NCI-H1930 (cell line): ENCODE measurements at regions not wholly inside any gene's neighbourhood (a gene's known extent, or its start where the extent isn't known, plus 50 kb on each side); places are given as distances from the start of the nearest gene placed in this dataset.
A peak's percentile ranks its signal among the peaks of the same experiment; 100 is the strongest.
"Not testable (repeated sequence)": the region's sequence is repeated elsewhere in the genome, so short reads cannot be mapped to it uniquely, and the experiment has no call there.

ENCODE experiments used
- DNase-seq, 2 experiments: peaks; one replicate each; lab custom pipeline; 2025; lab: John Stamatoyannopoulos, UW

DNA sequence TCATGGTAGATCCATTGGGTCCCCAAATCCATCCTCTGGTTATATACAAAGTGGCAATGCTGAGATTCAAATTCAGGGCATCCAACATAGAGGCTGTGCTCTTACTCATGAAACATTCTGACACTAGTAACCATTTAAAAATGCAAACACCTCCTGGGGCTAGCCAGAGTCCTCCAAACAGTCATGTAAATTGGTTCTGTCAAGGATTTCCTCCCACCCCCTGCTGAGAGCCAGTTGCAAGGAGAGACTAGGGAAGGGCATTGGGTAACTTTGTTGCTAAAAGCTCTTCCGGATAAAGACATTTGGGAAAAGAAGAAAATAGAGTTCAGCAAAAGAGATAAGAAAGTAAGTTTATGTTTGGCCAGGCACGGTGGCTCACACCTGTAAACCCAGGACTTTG lies 58.3 kb downstream of the ART5 start:
- DNase-seq, result not testable (repeated sequence)

DNA sequence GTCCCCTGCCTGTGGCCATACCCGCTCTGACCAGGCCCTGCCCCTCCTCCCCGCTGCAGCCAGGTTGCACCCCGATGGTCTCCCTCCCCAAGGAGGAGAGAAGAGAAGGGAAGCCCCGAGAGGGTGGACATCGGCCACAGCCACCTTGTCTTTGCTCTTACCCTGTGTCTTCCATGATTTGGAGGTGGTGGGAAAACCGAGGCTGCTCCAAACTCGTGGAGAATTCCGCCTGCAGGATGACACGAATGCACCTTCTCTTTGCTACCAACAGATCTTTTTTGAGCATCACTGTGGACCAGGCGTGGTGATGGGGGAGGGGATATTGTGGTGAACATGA lies 60.4 kb downstream of the ART5 start:
- not testable (repeated sequence) for DNase-seq

DNA sequence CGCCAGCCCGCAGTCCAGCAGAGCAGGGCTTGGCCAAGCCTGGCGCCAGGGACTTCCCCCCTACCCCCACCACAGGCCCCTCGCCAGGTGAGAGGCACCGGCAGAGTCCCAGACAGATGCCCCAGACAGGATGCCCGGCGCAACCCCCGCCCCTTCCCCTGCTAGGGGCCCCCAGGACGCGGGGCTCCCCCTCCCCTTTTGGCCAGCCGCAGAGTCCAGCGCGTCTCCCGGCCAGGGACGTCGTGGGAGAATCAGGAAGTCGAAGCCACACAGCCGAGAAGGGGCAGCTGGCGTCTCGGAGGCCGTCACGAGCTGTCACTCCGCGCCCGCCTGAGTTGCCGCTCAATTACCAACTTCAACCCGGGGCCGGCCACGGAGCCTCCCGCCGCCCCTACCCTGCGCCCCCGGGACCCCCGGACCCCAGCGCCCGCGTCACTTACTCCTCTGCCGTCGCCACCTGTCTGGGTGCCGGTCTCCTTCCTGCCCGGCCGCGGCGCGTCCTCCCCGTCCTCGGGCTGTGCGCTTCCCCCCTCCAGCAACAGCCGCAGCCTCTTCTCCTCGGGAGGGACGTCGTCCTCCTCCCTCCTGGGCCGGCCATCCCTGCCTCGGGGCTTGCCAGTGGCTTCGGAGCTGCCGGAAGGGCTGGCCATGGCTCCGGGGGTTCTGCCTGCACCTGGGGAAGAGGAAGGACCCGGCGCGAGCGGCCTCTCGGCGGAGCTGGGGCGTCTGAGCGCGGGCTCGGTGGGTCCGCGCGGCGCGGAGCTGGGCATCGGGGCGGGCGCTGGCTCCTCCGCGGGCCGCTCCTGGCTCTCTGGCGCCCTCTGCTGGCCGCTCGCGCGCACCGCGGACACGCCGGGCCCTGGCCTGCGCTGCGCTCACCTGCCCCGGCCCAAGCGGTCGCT lies 61.1 kb downstream of the ART5 start:
- peak in 1 of 2 experiments; percentile 21 for DNase-seq

DNA sequence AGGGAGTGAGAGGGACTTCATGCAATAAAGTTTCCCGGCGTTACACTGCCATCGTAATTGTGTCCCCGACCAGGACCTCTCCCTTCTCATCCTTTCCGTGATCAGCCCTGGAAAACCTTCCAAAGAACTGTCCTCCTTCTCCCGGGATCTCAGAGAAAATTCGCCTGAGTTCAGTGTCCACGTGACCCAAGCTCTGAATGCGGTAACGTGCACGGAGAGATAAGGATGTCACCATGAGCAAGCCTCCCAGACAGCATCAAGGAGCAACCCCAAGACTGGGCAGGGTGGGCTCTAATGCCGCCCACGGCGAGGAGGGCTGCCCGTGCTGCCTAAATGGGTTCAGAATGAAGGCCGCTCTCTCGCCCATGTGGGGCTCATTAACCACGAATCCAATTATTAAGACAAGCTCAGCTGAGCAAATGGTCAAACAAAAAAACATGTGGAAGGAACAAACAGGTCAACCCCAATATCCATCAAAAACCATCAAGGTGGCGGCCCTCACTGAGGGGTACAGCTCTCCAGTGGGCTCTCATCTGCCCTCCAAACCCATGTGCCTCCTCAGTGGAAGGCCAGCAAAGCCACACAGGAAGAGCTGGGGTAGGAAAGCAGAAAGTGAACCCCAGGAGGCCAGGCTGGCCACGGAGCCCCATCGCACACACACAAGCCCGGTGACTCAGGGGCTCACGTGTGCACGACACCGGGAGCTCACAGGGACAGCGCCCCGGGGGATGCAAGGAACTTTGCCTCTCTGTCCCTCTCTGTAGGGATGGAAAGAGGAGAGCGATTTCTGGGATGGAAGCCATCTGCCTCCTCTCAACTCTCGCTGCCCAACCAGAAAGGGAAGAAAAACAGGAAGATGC lies 62.0 kb downstream of the ART5 start:
- DNase-seq, result not testable (repeated sequence)

DNA sequence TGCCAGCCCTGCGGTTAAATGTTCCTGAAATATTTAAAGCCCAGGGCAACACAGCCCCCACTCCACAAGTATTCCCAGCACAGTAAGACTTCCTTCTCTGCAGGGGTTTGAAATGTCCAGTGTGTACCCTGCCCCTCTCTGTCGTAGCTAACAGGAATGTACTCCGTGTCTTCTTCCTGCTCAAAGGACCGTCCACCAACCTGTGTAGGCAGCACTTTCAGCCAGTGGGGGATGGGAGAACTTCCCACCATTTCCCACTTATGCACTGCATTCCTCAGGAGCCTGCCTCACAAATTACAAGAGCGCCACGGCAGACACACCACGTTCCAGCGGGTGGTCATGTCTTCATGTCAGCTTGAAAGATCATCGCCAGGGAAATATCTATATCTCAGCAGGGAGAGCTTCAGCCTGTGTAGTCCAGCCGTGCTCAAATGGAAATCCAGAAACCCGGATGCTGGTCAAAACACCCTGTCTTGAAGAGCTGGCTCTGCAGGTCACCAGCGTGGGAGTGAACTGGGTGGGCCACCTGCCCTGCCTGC lies 65.7 kb downstream of the ART5 start:
- DNase-seq, result not testable (repeated sequence)

DNA sequence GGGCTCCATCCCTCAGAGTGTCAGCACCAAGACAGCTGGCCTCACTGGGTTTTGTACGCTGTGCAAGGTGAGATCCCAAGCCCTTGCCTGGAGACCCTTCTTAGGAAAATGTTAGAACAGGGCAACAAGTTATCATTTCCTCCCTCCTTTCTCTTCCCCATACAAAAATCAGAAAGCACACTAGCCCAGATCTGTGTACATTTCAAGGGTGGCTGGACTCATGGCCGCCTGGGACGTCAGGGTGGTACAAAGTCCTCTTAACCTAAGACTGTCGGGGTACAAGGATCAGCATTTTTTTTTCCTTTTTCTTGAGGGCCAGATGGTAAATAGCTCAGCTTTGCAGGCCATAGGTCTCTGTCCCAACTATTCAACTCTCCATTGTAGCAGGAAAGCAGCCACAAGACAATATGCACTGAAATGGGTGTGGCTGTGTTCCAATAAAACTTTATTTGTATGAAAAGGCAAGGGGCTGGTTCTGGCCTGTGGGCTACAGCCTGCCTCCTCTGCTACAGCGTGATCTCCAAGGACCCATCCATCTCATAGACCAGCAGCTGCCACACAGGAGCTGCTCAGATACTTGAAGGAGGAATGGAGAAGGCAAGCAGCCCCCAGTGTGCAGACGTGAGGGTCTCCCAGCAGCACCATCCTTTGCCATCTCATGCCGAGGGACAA lies 68.7 kb downstream of the ART5 start:
- DNase-seq, result not testable (repeated sequence)

DNA sequence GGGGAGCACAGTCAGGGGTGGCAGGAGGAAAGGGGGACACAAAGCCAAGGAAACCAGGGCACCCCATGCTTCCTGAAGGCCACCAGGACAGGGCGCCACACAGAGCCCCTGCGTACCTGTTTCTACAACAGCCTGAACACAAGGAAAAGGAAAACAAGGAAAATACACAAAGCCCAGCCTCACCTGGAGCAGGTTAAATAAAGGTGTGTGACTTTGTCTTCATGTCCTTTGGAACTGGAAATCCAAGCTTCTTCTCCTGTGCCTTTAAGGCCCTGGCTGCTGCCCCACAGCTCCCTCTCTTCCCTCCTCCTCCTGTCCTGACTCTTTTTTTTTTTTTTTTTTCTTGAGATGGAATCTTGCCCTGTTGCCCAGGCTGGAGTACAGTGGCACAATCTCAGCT lies 70.0 kb downstream of the ART5 start:
- DNase-seq, result not testable (repeated sequence)

DNA sequence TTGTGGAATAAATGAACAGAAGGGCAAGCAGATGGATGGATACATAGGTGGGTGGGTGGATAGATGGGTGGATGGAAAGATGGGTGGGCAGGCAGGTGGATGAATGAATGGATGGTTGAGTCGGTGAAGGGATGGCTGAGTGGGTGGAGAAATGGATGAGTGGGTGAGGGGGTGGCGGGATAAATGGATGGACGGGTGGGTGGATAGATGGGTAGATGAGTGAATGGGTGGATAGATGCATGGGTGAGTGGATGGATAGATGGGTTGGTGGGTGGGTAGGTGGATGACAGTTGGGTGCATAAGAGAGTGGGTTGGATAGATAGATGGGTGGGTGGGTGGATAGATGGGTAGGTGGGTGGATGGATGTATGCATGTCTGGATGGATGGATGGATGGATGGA lies 76.0 kb downstream of the ART5 start:
- not testable (repeated sequence) for DNase-seq

DNA sequence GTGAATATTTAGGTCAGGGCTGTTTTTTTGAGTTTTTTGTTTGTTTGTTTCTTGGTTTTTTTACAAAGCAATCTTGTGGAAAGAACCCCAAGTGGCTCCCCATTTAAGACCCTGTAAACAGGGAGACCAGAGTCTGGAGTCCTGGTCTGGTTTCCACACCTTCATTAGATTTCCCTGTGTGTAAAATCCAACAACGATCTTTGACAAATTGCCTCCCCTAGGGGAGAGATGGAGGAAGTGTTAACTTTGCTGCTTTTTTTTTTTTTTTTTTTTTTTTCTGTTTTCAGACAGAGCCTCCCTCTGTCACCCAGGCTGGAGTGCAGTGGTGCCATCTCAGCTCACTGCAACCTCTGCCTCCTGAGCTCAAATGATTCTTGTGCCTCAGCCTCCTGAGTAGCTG lies 77.4 kb downstream of the ART5 start:
- DNase-seq, result not testable (repeated sequence)

DNA sequence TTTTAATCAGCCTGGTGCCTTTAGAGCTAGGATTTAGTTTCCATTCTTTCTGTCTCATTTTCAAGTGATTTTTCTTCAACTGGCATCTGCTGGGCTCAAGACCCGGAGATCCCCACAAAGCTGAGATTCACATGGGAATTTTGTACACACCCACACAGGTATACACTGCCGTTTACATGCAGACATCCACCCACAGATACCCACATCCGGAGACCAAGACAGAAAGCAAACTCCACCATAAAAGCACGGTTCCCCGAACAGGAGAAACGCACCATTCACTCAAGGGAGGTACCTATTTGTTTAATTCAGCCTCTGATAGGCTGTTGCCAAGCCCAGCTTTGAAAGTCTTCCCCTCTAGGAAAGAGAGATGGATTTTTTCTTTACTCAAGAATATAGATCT lies 87.2 kb downstream of the ART5 start:
- not testable (repeated sequence) for DNase-seq

DNA sequence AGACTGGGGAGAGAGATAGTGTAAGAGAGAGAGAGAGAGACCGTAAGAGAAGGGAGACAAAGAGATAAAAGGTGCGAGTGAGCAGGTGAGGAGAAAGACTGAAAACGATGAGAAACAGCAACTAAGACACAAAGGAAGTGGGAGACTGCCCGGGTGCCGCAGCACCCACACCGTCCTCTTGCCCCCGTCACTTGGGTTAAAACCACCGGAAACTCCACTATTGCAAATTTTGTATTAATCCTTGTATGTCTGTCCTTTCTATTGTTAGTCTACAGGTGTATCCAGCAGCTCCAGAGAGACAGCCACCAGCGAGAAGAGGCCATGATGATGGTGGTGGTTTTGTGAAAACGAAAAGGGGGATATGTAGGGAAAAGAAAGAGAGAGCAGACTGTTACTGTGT lies 96.8 kb downstream of the ART5 start:
- not testable (repeated sequence) for DNase-seq

DNA sequence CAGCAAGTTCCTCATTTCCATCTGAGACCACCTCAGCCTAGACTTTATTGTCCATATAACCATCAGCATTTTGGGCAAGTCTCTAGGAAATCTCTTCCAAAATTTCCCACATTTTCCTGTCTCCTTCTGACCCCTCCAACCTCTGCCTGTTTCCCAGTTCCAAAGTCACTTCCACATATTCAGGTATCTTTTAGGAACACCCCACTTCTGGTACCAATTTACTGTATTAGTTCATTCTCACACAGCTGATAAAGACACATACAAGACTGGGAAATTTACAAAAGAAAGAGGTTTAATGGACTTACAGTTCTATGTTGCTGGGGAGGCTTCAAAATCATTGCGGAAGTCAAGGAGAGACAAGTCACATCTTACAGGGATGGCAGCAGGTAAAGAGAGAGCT lies 103.6 kb downstream of the ART5 start:
- DNase-seq, result not testable (repeated sequence)

DNA sequence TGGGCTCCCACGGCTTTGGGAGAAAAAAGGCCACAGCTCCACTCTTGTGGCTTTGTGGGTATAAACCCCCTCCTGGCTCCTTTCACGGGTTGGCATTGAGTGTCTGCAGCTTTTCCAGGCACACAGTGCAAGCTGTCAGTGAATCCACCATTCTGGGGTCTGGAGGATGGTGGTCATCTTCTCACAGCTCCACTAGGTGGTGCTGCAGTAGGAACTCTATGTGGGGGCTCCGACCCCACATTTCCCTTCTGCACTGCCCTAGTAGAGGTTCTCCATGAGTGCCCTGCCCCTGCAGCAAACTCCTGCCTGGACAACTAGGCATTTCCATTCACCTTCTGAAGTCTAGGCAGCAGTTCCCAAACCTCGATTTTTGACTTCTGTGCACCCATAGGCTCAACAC lies 104.5 kb downstream of the ART5 start:
- not testable (repeated sequence) for DNase-seq

DNA sequence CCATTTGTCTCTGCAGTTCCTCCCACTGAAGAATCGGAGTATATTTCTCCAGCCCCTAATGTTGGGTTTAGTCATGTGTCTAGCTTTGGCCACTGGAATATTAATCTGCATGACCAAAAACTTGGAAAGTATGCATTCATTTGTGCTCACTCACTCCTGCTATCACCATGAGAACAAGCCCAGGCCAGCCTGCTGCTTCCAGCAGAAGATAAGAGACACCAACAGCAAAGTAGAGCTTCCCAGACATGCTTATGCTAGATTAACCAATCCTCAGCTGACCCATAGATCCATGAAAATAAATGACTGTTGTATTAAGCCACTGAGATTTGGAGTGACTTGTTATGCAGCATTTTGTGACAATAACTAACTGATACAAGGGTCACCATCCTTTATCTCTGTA lies 108.8 kb downstream of the ART5 start:
- not testable (repeated sequence) for DNase-seq

DNA sequence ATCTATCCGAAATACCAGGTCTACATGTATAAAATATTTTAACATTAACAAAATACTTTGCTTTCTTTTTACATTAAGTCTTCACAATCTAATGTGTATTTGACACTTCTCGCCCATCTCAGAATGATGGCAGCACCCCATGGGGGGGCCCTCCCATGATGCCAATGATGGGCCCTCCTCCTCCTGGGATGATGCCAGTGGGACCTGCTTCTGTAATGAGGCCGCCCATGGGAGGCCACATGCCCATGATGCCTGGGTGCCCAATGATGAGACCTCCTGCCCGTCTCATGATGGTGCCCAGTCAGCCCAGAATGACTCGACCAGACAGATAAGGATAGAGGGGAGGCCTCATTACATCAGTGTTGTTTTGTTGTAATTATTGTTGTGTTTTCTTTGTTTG lies 110.5 kb downstream of the ART5 start:
- DNase-seq, result not testable (repeated sequence)

DNA sequence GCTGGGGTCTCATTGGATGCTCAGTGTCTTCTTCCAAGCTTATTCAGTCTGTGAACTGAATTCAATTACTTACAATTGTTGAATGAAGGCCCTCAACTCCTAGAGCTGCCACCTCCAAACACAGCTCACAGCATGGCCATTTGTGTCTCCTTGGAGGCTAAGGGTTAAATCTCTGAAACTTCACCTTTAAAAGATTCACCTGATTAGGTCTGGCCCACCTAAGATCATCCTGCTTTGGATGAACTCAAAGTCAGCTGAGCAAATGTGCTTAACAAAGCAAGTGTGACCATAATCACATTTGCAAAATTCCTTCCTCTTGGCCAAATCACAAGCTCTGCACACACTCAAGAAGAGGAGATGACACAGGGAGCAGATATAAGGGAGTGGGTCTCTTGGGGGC lies 118.2 kb downstream of the ART5 start:
- not testable (repeated sequence) for DNase-seq

DNA sequence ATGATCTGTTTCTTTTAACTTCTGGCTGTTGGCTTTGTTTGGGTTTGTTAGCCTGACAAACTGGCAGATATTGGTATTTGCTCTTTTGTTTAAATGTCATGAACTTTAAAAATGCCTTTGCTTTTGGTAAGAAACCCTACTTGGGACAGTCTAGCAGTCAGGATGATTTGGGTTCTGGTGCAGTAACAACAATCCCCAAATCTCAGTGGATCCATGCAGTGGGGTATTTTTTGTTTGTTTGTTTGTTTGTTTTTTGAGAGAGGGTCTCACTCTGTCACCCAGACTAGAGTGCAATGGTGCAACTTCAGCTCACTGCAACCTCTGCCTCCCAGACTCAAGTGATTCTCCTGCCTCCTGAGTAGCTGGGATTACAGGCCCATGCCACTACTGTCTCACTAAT lies 120.9 kb downstream of the ART5 start:
- DNase-seq, result not testable (repeated sequence)

DNA sequence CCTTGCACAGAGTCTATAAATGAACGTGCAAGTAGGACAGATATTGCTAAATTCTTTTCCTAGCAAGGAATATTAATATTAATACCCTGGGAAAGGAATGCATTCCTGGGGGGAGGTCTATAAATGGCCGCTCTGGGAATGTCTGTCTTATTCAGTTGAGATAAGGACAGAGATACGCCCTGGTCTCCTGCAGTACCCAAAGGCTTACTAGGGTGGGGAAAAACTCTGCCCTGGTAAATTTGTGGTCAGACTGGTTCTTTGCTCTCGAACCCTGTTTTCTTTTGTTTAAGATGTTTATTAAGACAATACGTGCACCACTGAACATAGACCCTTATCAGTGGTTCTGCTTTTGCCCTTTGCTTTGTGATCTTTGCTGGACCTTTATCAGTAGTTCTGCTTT lies 122.0 kb downstream of the ART5 start:
- not testable (repeated sequence) for DNase-seq

DNA sequence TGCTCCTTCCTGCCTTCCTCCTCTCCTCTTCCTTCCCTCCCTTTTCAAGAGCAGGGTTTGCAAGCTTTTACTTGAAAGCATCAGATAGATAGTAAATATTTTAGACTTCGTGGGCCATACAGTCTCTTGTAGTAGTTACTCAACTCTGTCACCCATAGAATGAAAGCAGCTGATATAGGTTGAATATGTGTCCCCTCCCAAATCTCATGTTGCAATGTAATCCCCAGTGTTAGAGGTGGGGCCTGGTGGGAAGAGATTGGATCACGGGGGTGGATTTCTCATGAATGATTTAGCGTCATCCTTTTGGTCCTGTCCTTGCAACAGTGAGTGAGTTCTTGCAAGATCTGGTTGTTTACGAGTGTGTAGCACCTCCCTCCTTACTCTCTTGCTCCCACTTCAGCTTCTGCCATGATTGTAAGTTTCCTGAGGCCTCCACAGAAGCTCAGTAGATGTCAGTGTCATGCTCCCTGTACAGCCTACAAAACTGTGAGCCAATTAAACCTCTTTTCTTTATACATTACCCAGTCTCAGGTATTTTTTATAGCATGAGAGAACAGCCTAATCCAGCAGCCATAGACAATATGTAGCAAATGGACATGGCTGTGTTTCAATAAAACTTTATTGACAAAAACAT lies 124.7 kb downstream of the ART5 start:
- not testable (repeated sequence) for DNase-seq

DNA sequence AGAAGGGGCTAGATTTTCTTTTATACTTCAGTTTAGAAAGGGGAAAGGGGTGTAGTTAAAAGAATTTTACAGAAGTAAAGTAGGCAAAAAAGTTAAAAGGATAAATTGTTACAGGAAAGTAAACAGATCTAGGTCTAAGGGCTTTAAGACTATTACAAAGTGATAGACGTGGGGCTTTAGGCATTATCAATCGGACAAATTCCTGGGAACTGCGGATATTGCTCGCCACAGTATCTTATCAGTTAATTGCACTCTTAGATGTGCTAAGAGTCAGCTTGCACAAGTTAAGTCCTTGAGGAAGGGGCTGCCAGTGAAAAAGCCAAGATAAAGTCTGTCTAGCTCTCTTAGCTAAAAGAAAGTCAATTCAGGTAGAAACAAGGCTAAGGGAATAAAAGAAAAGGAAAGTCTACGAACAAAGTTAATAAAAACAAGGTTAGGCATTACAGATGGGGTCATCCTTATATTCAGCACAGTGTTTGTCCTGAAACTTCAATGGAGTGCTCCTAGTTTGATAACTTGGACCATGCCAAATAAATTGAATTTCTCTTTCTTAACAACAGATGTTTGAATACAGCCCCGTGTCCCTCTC lies 125.4 kb downstream of the ART5 start:
- DNase-seq, result not testable (repeated sequence)
